WTC11 (cell line): ENCODE measurements at regions not wholly inside any gene's neighbourhood (a gene's known extent, or its start where the extent isn't known, plus 50 kb on each side); places are given as distances from the start of the nearest gene placed in this dataset.

Experiments
- ATAC-seq: fragments of 200-7000 bp; cut with Tn5 transposase; 2 replicates; pipeline ENCODE4 v1.10.0; 2021; ENCODE audit warnings: mild to moderate bottlenecking, moderate library complexity
- CTCF ChIA-PET: fragments of 300-600 bp; sonication (Branson Sonifier 250); formaldehyde crosslinking; loops from one replicate; lab custom pipeline; 2021; ENCODE audit warnings: antibody characterized with exemption; lab: Charles Lee
- POLR2A ChIA-PET: fragments of 350-600 bp; sonication (Branson Sonifier 250); formaldehyde crosslinking; loops from one replicate; lab custom pipeline; 2021; ENCODE audit warnings: antibody characterized with exemption; lab: Charles Lee
- DNase-seq: peaks from one replicate; pipeline ENCODE4 v3.0.0; 2021; ENCODE audit warnings: low spot score
- H3K27ac Mint-ChIP-seq: 2 replicates; pipeline ENCODE4 v1.8.0; 2021; ENCODE audit warnings: mixed read lengths
- H3K27me3 Mint-ChIP-seq: 2 replicates; pipeline ENCODE4 v1.8.0; 2021; ENCODE audit warnings: low read depth, mild to moderate bottlenecking, moderate library complexity, mixed read lengths
- H3K36me3 Mint-ChIP-seq: 2 replicates; pipeline ENCODE4 v1.8.0; 2021; ENCODE audit warnings: mixed read lengths
- H3K4me1 Mint-ChIP-seq: 2 replicates; pipeline ENCODE4 v1.8.0; 2022; ENCODE audit warnings: mixed read lengths
- H3K4me3 Mint-ChIP-seq: 2 replicates; pipeline ENCODE4 v1.8.0; 2021; ENCODE audit warnings: mild to moderate bottlenecking, moderate library complexity, mixed read lengths
- H3K9me3 Mint-ChIP-seq: 2 replicates; pipeline ENCODE4 v1.8.0; 2021; ENCODE audit warnings: mixed read lengths
- CREB1 ChIP-seq: sonication (generic); formaldehyde crosslinking; IDR thresholded peaks from 2 replicates; pipeline ENCODE4 v1.8.0; 2023; ENCODE audit warnings: mild to moderate bottlenecking, missing genetic modification reagents
- ESRRA ChIP-seq: sonication (generic); formaldehyde crosslinking; IDR thresholded peaks from 2 replicates; pipeline ENCODE4 v1.8.1; 2022; ENCODE audit warnings: mild to moderate bottlenecking, missing genetic modification reagents, borderline replicate concordance
- FOXK1 ChIP-seq: sonication (generic); formaldehyde crosslinking; IDR thresholded peaks from 2 replicates; pipeline ENCODE4 v1.8.0; 2022; ENCODE audit warnings: mild to moderate bottlenecking, moderate library complexity, missing genetic modification reagents
- JAZF1 ChIP-seq: fragments of 250-450 bp; sonication (Bioruptor Pico); IDR thresholded peaks from 2 replicates; pipeline ENCODE4 v1.9.0; 2021; ENCODE audit warnings: moderate library complexity, mild to moderate bottlenecking, inconsistent platforms
- JUN ChIP-seq: sonication (generic); formaldehyde crosslinking; IDR thresholded peaks from 2 replicates; pipeline ENCODE4 v1.8.0; 2023; ENCODE audit warnings: mild to moderate bottlenecking, missing genetic modification reagents
- MXD4 ChIP-seq: fragments of 250-450 bp; sonication (Bioruptor Pico); IDR thresholded peaks from 2 replicates; pipeline ENCODE4 v1.8.0; 2021; ENCODE audit warnings: mild to moderate bottlenecking, moderate library complexity, borderline replicate concordance
- NFATC4 ChIP-seq: fragments of 250-450 bp; sonication (Bioruptor Pico); IDR thresholded peaks from 2 replicates; pipeline ENCODE4 v1.9.0; 2021; ENCODE audit warnings: mild to moderate bottlenecking
- NFE2L1 ChIP-seq: sonication (generic); formaldehyde crosslinking; IDR thresholded peaks from 2 replicates; pipeline ENCODE4 v1.8.1; 2023; ENCODE audit warnings: missing genetic modification reagents
- PRRX2 ChIP-seq: fragments of 250-450 bp; sonication (Bioruptor Pico); IDR thresholded peaks from 2 replicates; pipeline ENCODE4 v1.8.0; 2021; ENCODE audit warnings: mild to moderate bottlenecking
- RELA ChIP-seq: sonication (generic); formaldehyde crosslinking; IDR thresholded peaks from 2 replicates; pipeline ENCODE4 v1.8.1; 2022; ENCODE audit warnings: missing genetic modification reagents, mild to moderate bottlenecking, borderline replicate concordance
- SMAD3 ChIP-seq: sonication (generic); formaldehyde crosslinking; IDR thresholded peaks from 2 replicates; pipeline ENCODE4 v1.8.0; 2022; ENCODE audit warnings: missing genetic modification reagents, mild to moderate bottlenecking, borderline replicate concordance
- TEAD1 ChIP-seq: sonication (generic); formaldehyde crosslinking; IDR thresholded peaks from 2 replicates; pipeline ENCODE4 v1.8.0; 2022; ENCODE audit warnings: mild to moderate bottlenecking, missing genetic modification reagents
- TEAD4 ChIP-seq: sonication (generic); formaldehyde crosslinking; IDR thresholded peaks from 2 replicates; pipeline ENCODE4 v1.8.0; 2022; ENCODE audit warnings: mild to moderate bottlenecking, missing genetic modification reagents
- ZBTB21 ChIP-seq: sonication (generic); formaldehyde crosslinking; IDR thresholded peaks from 2 replicates; pipeline ENCODE4 v1.8.1; 2023; ENCODE audit warnings: mild to moderate bottlenecking, missing genetic modification reagents, borderline replicate concordance
- ZNF317 ChIP-seq: sonication (generic); formaldehyde crosslinking; IDR thresholded peaks from 2 replicates; pipeline ENCODE4 v1.8.1; 2023; ENCODE audit warnings: low read depth, mild to moderate bottlenecking, moderate library complexity, missing genetic modification reagents, borderline replicate concordance
- TF ChIP-seq, protein P1 (sequence below): sonication (generic); formaldehyde crosslinking; IDR thresholded peaks from 2 replicates; pipeline ENCODE4 v1.8.1; 2022; ENCODE audit warnings: missing genetic modification reagents, borderline replicate concordance
- TF ChIP-seq, protein P2 (sequence below): fragments of 250-450 bp; sonication (Bioruptor Pico); conservative IDR thresholded peaks from 2 replicates; pipeline ENCODE4 v1.9.0; 2021; ENCODE audit warnings: mild to moderate bottlenecking
- TF ChIP-seq, protein P3 (sequence below): sonication (generic); formaldehyde crosslinking; IDR thresholded peaks from 2 replicates; pipeline ENCODE4 v1.8.1; 2023; ENCODE audit warnings: mild to moderate bottlenecking, missing genetic modification reagents, borderline replicate concordance
- TF ChIP-seq, protein P4 (sequence below): sonication (generic); formaldehyde crosslinking; IDR thresholded peaks from 2 replicates; pipeline ENCODE4 v1.8.0; 2022; ENCODE audit warnings: mild to moderate bottlenecking, missing genetic modification reagents
- TF ChIP-seq, protein P5 (sequence below): fragments of 200-600 bp; IDR thresholded peaks from 2 replicates; pipeline ENCODE4 v1.8.0; 2022; ENCODE audit warnings: antibody characterized with exemption
- TF ChIP-seq, protein P6 (sequence below): sonication (generic); formaldehyde crosslinking; IDR thresholded peaks from 2 replicates; pipeline ENCODE4 v1.8.1; 2023; ENCODE audit warnings: mild to moderate bottlenecking, missing genetic modification reagents, moderate library complexity
- TF ChIP-seq, protein P7 (sequence below): fragments of 250-450 bp; sonication (Bioruptor Pico); IDR thresholded peaks from 2 replicates; pipeline ENCODE4 v2.1.2; 2022; ENCODE audit warnings: mild to moderate bottlenecking, moderate library complexity
- TF ChIP-seq, protein P8 (sequence below): sonication (generic); formaldehyde crosslinking; IDR thresholded peaks from 2 replicates; pipeline ENCODE4 v1.8.1; 2022; ENCODE audit warnings: low read depth, missing genetic modification reagents, borderline replicate concordance

DNA sequence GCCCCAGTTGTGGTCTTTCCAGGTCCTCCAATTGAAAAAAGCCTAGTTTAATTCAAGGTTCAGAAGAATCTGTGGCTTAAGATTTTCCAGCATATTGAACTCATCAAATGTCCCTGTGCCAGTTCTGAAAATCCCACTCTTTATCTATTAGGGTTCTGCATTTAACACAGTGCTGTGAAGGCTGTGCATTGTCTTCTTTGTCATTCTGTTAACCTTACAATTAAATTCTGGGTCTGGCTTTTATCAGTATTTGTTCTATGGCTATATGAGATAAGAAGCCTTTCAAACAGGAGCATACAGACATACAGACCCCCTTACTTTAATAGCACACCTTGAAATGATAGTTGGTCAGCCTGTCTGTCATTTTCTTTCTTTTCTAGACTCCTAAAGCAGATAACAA is 362.1 kb upstream of the DACH1 start (continued):
- TF ChIP-seq, protein P1, sequence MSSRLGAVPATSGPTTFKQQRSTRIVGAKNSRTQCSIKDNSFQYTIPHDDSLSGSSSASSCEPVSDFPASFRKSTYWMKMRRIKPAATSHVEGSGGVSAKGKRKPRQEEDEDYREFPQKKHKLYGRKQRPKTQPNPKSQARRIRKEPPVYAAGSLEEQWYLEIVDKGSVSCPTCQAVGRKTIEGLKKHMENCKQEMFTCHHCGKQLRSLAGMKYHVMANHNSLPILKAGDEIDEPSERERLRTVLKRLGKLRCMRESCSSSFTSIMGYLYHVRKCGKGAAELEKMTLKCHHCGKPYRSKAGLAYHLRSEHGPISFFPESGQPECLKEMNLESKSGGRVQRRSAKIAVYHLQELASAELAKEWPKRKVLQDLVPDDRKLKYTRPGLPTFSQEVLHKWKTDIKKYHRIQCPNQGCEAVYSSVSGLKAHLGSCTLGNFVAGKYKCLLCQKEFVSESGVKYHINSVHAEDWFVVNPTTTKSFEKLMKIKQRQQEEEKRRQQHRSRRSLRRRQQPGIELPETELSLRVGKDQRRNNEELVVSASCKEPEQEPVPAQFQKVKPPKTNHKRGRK (CRISPR knock-in tag) = no peak
- TF ChIP-seq MXD4 (CRISPR knock-in tag) = no peak
- TF ChIP-seq, protein P2, sequence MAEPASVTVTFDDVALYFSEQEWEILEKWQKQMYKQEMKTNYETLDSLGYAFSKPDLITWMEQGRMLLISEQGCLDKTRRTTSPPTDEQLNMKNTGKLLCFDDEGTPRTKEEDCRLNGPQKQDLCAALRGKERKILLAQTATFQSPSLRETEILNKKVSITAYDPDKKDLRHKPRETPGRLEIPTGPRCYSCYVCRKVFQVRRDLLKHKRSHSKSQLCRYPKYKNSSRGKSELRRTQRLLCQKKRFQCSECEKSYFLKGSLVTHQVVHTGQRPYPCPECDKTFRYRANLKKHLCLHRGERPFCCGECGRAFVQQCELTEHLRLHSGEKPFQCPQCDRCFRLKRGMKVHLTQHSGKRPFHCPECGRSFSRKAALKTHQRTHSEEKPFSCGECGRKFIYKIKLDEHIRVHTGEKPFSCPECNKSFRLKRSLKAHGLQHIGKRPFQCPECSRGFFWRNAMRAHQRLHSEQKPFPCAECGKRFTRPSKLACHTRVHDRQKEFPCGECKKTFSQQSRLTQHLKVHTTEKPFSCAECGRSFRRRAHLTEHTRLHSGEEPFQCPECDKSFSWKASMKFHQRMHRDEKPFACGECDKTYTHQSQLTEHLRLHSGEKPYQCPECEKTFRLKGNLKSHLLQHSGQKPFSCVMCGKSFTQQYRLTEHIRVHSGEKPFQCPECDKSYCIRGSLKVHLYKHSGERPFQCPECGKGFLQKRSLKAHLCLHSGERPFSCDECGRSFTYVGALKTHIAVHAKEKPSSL (CRISPR knock-in tag) = no peak

DNA sequence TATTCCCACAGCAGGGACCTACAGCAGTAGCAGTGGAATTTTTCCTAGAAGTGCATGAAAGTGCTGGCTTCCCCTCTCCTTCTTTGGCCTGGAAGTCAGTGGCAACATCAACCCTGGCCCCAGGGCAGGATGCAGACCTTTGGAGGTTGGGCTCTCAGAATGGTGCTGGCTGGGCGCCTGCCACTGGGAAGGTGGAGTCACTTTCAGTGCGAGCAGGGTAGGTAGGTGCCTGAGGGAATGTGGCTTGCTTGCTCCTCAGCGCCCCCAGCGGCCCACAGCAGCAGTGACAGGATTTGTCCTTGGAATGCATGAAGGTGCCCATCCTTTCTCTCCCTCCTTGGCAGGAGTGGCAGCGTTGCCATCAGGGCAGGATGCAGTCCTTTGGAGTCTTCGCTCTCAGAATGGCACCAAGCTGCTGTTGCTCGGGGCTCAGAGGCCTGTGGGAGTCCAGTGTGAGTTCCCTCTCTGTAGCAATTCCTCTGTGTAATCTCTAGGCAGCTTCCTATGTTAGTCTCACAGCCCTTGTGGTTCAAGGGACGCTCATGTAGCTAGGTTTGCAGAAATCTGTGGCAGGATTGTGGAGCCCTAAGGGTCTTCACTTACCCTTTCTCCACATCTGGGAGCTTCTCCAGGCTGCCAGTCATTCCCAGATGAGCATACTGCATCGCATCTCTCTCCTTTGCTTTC is 354.4 kb upstream of the DACH1 start:
- DNase-seq = peak; percentile 82
- ChIA-PET CTCF (no interaction called here), POLR2A (no interaction called here)
- H3K27ac Mint-ChIP-seq = no peak overlapping the region
- H3K9me3 Mint-ChIP-seq = peaks cover 8% of the 10 kb centered on the region; the same call in 1 of the 2 replicates
- no peaks in the 10 kb centered on the region for H3K36me3 Mint-ChIP-seq
- no peak overlapping the region for H3K4me3 Mint-ChIP-seq
- no peaks in the 10 kb centered on the region for H3K27me3 Mint-ChIP-seq
- ATAC-seq = peak; percentile 100
- no peaks in the 10 kb centered on the region for H3K4me1 Mint-ChIP-seq
- TF ChIP-seq, protein P3, sequence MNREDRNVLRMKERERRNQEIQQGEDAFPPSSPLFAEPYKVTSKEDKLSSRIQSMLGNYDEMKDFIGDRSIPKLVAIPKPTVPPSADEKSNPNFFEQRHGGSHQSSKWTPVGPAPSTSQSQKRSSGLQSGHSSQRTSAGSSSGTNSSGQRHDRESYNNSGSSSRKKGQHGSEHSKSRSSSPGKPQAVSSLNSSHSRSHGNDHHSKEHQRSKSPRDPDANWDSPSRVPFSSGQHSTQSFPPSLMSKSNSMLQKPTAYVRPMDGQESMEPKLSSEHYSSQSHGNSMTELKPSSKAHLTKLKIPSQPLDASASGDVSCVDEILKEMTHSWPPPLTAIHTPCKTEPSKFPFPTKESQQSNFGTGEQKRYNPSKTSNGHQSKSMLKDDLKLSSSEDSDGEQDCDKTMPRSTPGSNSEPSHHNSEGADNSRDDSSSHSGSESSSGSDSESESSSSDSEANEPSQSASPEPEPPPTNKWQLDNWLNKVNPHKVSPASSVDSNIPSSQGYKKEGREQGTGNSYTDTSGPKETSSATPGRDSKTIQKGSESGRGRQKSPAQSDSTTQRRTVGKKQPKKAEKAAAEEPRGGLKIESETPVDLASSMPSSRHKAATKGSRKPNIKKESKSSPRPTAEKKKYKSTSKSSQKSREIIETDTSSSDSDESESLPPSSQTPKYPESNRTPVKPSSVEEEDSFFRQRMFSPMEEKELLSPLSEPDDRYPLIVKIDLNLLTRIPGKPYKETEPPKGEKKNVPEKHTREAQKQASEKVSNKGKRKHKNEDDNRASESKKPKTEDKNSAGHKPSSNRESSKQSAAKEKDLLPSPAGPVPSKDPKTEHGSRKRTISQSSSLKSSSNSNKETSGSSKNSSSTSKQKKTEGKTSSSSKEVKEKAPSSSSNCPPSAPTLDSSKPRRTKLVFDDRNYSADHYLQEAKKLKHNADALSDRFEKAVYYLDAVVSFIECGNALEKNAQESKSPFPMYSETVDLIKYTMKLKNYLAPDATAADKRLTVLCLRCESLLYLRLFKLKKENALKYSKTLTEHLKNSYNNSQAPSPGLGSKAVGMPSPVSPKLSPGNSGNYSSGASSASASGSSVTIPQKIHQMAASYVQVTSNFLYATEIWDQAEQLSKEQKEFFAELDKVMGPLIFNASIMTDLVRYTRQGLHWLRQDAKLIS (CRISPR knock-in tag) = no peak
- TF ChIP-seq TEAD1 (peak; percentile 93; the same call in 1 of the 2 replicates), ESRRA (CRISPR knock-in tag) (no peak), ZNF317 (no peak), TEAD4 (CRISPR knock-in tag) (peak; percentile 90), RELA (CRISPR knock-in tag) (no peak), JUN (CRISPR knock-in tag) (no peak), CREB1 (CRISPR knock-in tag) (no peak), ZBTB21 (no peak), PRRX2 (CRISPR knock-in tag) (no peak), NFE2L1 (no peak), FOXK1 (CRISPR knock-in tag) (no peak), SMAD3 (peak; percentile 55; the same call in 1 of the 2 replicates), JAZF1 (CRISPR knock-in tag) (no peak), NFATC4 (no peak)
- TF ChIP-seq, protein P4, sequence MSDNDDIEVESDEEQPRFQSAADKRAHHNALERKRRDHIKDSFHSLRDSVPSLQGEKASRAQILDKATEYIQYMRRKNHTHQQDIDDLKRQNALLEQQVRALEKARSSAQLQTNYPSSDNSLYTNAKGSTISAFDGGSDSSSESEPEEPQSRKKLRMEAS (CRISPR knock-in tag) = 0 out of 2 replicates have a peak, but pooled peaks have one; percentile 40
- TF ChIP-seq, protein P5, sequence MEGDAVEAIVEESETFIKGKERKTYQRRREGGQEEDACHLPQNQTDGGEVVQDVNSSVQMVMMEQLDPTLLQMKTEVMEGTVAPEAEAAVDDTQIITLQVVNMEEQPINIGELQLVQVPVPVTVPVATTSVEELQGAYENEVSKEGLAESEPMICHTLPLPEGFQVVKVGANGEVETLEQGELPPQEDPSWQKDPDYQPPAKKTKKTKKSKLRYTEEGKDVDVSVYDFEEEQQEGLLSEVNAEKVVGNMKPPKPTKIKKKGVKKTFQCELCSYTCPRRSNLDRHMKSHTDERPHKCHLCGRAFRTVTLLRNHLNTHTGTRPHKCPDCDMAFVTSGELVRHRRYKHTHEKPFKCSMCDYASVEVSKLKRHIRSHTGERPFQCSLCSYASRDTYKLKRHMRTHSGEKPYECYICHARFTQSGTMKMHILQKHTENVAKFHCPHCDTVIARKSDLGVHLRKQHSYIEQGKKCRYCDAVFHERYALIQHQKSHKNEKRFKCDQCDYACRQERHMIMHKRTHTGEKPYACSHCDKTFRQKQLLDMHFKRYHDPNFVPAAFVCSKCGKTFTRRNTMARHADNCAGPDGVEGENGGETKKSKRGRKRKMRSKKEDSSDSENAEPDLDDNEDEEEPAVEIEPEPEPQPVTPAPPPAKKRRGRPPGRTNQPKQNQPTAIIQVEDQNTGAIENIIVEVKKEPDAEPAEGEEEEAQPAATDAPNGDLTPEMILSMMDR = peak; percentile 84
- TF ChIP-seq, protein P6, sequence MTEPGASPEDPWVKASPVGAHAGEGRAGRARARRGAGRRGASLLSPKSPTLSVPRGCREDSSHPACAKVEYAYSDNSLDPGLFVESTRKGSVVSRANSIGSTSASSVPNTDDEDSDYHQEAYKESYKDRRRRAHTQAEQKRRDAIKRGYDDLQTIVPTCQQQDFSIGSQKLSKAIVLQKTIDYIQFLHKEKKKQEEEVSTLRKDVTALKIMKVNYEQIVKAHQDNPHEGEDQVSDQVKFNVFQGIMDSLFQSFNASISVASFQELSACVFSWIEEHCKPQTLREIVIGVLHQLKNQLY = no peak
- TF ChIP-seq, protein P7, sequence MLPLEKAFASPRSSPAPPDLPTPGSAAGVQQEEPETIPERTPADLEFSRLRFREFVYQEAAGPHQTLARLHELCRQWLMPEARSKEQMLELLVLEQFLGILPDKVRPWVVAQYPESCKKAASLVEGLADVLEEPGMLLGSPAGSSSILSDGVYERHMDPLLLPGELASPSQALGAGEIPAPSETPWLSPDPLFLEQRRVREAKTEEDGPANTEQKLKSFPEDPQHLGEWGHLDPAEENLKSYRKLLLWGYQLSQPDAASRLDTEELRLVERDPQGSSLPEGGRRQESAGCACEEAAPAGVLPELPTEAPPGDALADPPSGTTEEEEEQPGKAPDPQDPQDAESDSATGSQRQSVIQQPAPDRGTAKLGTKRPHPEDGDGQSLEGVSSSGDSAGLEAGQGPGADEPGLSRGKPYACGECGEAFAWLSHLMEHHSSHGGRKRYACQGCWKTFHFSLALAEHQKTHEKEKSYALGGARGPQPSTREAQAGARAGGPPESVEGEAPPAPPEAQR (CRISPR knock-in tag) = 0 out of 2 replicates have a peak, but pooled peaks have one; percentile 27
- TF ChIP-seq, protein P8, sequence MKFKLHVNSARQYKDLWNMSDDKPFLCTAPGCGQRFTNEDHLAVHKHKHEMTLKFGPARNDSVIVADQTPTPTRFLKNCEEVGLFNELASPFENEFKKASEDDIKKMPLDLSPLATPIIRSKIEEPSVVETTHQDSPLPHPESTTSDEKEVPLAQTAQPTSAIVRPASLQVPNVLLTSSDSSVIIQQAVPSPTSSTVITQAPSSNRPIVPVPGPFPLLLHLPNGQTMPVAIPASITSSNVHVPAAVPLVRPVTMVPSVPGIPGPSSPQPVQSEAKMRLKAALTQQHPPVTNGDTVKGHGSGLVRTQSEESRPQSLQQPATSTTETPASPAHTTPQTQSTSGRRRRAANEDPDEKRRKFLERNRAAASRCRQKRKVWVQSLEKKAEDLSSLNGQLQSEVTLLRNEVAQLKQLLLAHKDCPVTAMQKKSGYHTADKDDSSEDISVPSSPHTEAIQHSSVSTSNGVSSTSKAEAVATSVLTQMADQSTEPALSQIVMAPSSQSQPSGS = no peak
